ENCODE measurements at regions not wholly inside any gene's neighbourhood (a gene's known extent, or its start where the extent isn't known, plus 50 kb on each side); places are given as distances from the start of the nearest gene placed in this dataset.

DNA sequence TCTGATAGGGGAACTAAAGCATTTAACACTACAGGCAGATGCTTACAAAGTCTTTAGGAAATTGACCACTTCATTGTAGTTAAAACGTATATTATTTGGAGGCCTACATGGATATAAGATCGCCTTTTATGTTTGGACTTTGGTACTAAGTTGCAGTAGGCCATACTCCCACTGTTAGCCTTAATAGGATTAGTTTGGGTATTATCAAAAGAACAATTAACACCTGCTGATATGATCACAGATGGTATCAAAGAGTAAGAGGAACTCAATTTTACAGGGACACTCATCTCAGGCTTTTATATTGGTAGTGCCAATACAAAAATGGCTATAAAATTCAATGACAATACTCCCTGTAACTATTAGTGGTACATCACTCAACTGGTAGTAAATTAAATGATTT lies 1183.0 kb downstream of the MAT2B start:
- DNase-seq, result no peak
- in situ Hi-C loops (cut with MboI; ENCODE audit: low pct_unique_long_range_greater_than_20kb, low sequenced_read_pairs), result no loop called here

DNA sequence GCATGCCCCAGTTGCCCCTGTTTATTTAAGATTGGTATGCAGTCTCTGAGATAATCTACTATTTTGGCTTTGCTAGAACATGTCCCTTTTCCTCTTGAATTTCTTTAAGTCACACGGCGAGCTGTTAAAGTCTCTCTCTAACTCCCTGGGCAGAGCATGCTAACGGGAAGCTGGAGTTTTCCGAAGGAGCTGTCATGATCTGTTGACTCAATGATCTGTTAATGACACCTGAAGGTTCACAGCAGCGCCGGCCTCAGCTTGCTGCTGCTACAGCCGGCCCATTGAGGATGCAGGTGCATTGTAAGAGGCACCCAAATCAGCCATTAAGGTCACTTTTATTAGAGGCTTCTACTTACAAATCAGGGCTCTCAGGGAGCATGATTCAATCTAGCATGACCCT lies 1203.4 kb downstream of the MAT2B start:
- no peak for DNase-seq
- in situ Hi-C loops (cut with MboI; ENCODE audit: low pct_unique_long_range_greater_than_20kb, low sequenced_read_pairs), result no loop called here

- no peak for DNase-seq
- in situ Hi-C loops (cut with MboI; ENCODE audit: low pct_unique_long_range_greater_than_20kb, low sequenced_read_pairs), result no loop called here
Observed at GRCh38 chr5:164713682-164714081, 1208.3 kb downstream of the MAT2B start.

GRCh38 chr5:164721116-164721515 lies 1215.7 kb downstream of the MAT2B start:
- no peak for DNase-seq
- in situ Hi-C loops (cut with MboI; ENCODE audit: low pct_unique_long_range_greater_than_20kb, low sequenced_read_pairs), result no loop called here

- no peak for DNase-seq
- in situ Hi-C loops (cut with MboI; ENCODE audit: low pct_unique_long_range_greater_than_20kb, low sequenced_read_pairs), result no loop called here
Observed at GRCh38 chr5:164721656-164722055, 1216.2 kb downstream of the MAT2B start.

- DNase-seq, result no peak
- in situ Hi-C loops (cut with MboI; ENCODE audit: low pct_unique_long_range_greater_than_20kb, low sequenced_read_pairs), result no loop called here
Observed at GRCh38 chr5:164722702-164723101, 1217.3 kb downstream of the MAT2B start.

DNA sequence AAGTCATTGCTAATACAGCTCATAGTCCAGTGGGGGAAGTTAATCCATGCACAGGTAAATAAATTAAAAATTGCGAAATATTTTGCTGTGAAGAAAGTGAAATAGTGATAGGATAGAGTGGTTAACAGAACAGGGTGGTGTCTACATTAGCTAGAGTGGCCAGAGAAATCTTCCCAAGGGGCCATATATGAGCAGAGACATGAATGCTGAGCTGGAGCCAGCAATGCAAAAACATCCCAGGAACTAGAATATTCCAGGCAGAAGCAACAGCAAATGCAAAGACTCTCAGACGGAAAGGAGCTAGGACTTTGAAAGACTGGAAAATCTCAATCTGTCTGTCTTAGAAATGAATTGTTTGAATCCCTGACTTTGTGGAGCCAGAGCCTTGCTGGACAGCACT lies 1221.6 kb downstream of the MAT2B start:
- DNase-seq, result no peak
- in situ Hi-C loops (cut with MboI; ENCODE audit: low pct_unique_long_range_greater_than_20kb, low sequenced_read_pairs), result no loop called here

DNA sequence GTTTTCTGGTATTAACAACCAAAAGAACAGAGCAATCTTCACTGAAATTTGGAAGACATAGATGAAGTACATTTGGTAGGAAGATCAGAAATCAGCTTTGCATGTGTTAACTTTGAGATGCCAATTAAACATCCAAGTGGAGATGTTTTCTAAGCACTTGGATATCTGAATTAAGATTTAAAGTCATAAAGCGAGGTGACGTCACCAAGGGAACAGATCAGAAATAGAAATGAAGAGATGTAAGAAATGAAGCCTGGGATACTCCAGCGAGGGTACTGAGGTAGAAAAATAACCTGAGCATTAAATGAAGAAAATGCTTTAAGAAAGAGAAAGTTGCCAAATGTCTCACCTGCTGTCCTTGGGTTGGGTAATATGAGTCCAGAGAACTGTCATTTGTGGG lies 1223.3 kb downstream of the MAT2B start:
- no peak for DNase-seq
- in situ Hi-C loops (cut with MboI; ENCODE audit: low pct_unique_long_range_greater_than_20kb, low sequenced_read_pairs), result no loop called here

DNA sequence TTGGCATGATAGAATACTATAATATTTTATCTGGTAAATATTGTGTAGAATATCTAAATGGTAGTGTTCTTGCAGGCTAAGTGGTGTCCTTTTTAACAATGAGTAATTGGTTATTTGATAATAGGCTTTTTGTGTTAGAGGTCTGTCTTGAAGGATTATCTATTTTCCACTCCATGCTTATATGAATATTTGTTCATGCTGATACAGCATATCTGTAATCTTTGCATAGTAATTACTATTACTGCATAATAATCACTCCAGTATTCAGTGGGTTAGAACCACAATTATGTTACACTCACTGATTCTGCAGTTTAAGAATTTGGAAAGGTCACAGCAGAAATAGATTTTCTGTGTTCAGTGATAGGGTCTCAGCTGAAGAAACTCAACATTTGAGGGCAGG lies 1229.9 kb downstream of the MAT2B start:
- no peak for DNase-seq
- in situ Hi-C loops (cut with MboI; ENCODE audit: low pct_unique_long_range_greater_than_20kb, low sequenced_read_pairs), result no loop called here

DNA sequence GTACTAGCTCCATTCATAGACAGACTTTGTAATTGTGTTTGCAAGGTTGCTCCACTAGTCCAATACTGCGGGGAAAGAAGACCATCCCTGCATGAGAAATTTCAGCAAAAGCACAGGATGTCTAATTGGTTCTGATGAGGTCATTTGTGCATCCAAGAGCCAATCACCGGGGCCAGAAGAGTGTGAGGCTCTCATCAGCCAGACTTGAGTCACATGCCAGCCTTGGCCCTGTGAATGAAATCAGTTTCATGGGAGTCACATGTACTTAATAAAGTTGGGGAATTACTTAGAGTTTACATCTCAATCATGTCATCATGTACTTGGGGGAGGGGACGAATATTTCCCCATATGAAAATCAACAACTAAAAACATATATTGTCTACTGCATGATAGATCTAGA lies 1236.0 kb downstream of the MAT2B start:
- in situ Hi-C loops (cut with MboI; ENCODE audit: low pct_unique_long_range_greater_than_20kb, low sequenced_read_pairs), result no loop called here
- no peak for DNase-seq

DNA sequence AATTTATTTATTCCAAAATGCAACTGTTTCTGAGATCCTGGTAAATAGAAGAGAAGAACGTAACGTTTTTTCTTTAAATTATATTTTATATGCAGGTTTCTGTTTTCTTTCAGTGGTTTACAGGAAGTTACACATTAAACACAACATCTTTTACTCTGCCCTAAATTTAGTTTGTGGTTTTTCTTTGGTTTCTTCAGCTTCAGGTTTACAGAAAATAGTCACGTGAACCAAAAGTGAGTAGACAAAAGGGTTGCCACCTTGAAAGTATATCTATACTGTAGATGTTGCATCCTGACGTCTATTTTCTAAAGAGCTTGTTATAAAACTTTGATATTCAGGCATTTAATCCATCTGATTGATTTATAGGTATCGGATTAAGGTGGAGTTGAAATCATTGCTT lies 1236.6 kb downstream of the MAT2B start:
- no peak for DNase-seq
- in situ Hi-C loops (cut with MboI; ENCODE audit: low pct_unique_long_range_greater_than_20kb, low sequenced_read_pairs), result no loop called here

- DNase-seq, result no peak
- in situ Hi-C loops (cut with MboI; ENCODE audit: low pct_unique_long_range_greater_than_20kb, low sequenced_read_pairs), result no loop called here
Observed at GRCh38 chr5:164746723-164747122, 1241.3 kb downstream of the MAT2B start.

- in situ Hi-C loops (cut with MboI; ENCODE audit: low pct_unique_long_range_greater_than_20kb, low sequenced_read_pairs), result no loop called here
- DNase-seq, result no peak
Observed at GRCh38 chr5:164747371-164747770, 1242.0 kb downstream of the MAT2B start.

GRCh38 chr5:164748861-164749260 lies 1243.4 kb downstream of the MAT2B start:
- no peak for DNase-seq
- in situ Hi-C loops (cut with MboI; ENCODE audit: low pct_unique_long_range_greater_than_20kb, low sequenced_read_pairs), result no loop called here

- in situ Hi-C loops (cut with MboI; ENCODE audit: low pct_unique_long_range_greater_than_20kb, low sequenced_read_pairs), result no loop called here
- no peak for DNase-seq
Observed at GRCh38 chr5:164753434-164753833, 1248.0 kb downstream of the MAT2B start.

DNA sequence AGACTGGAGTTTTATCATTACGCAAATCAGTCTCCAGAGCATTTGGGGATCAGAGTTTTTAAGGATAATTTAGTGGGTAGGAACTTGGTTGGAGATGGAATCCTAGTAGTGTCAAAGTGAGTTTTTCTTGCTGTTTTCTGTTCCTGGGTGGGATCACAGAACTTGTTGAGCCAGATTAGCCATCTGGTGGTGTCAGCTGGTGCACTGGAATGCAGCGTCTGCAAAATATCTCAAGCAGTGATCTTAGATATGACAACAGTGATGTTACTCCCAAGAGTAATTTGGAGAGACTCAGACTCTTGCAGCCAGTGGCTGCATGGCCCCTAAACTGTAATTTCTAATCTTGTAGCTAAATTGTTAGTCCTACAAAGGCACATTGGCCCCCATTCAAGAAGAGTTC lies 1257.8 kb downstream of the MAT2B start:
- DNase-seq, result no peak
- in situ Hi-C loops (cut with MboI; ENCODE audit: low pct_unique_long_range_greater_than_20kb, low sequenced_read_pairs), result no loop called here

GRCh38 chr5:164772122-164772521 lies 1266.7 kb downstream of the MAT2B start:
- in situ Hi-C loops (cut with MboI; ENCODE audit: low pct_unique_long_range_greater_than_20kb, low sequenced_read_pairs), result no loop called here
- no peak for DNase-seq

- in situ Hi-C loops (cut with MboI; ENCODE audit: low pct_unique_long_range_greater_than_20kb, low sequenced_read_pairs), result no loop called here
- DNase-seq, result peak; percentile 15
Observed at GRCh38 chr5:164784230-164784629, 1278.8 kb downstream of the MAT2B start.

DNA sequence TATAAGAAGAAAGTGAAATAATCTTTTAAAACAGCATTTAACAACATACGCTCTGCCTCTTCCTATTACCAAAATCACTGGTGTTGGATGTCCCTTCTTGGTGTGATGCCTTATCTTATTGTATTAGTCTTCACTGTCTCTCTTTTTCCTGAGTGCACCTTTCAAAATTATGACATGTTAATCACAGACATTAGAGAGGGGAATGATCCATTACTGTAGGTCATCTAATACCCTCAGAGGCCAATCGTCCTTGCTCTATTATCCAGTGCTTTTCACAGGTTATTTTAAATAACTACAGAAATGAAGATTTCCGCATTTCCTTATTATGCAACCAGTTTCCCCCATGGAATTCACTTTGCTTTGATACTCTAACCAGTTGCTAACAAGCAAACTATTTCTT lies 1292.7 kb downstream of the MAT2B start:
- in situ Hi-C loops (cut with MboI; ENCODE audit: low pct_unique_long_range_greater_than_20kb, low sequenced_read_pairs), result no loop called here
- DNase-seq, result no peak

- no peak for DNase-seq
- in situ Hi-C loops (cut with MboI; ENCODE audit: low pct_unique_long_range_greater_than_20kb, low sequenced_read_pairs), result no loop called here
Observed at GRCh38 chr5:164799391-164799790, 1294.0 kb downstream of the MAT2B start.

GRCh38 chr5:164801910-164802309 lies 1296.5 kb downstream of the MAT2B start:
- in situ Hi-C loops (cut with MboI; ENCODE audit: low pct_unique_long_range_greater_than_20kb, low sequenced_read_pairs), result no loop called here
- DNase-seq, result no peak

GRCh38 chr5:164809821-164810220 lies 1304.4 kb downstream of the MAT2B start:
- no peak for DNase-seq
- in situ Hi-C loops (cut with MboI; ENCODE audit: low pct_unique_long_range_greater_than_20kb, low sequenced_read_pairs), result no loop called here

All from KBM-7 (cell line).